AML-193 (cell line): ENCODE measurements at regions not wholly inside any gene's neighbourhood (a gene's known extent, or its start where the extent isn't known, plus 50 kb on each side); places are given as distances from the start of the nearest gene placed in this dataset.
"Not testable (repeated sequence)": the region's sequence is repeated elsewhere in the genome, so short reads cannot be mapped to it uniquely, and the experiment has no call there.

ENCODE experiments used
- DNase-seq, 2 experiments: peaks; one replicate each; lab custom pipeline; 2025; lab: John Stamatoyannopoulos, UW

- no peak for DNase-seq
Observed at GRCh38 chr4:111268769-111269414, 646.0 kb upstream of the PITX2 start.

DNA sequence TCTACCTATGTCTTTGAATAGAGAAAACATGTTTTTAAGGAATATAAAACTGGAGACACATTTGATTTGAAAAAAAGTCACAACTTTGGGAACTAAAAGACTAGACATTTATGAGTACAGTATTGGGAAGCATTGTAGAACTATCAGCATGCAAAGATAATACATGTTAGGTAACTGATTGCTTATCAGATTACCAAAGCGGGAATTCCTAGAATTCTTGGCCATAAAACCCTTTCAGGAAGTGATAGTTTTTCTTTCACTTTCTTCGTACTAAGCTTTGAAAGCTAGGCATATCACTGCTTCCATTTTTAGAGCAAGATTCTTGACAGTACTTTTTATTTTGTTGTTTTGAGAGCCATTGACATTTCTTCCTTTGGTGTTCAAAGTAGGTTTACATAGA is 646.6 kb upstream of the PITX2 start:
- DNase-seq: no peak

GRCh38 chr4:111274060-111274459 is 651.2 kb upstream of the PITX2 start:
- no peak for DNase-seq

GRCh38 chr4:111274486-111274885 is 651.6 kb upstream of the PITX2 start:
- no peak for DNase-seq

DNA sequence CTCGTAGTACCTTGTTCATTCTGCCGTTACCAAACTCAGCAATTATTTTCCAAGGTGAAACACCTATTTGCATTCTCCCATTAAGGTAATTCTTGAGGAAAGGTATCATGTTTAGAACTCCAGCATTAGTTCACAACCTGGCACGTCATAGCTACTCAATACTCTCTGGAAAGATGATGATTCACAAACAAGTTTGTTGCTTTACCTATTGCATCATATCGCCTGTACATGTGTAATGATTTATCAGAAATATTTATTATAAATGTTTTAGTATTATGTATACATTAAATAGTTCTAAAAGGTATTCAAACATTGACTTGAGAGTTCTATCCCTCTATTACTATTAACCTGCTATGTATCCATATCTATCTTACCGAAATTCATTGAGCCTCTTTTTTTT is 658.3 kb upstream of the PITX2 start:
- no peak for DNase-seq

GRCh38 chr4:111282035-111282434 is 659.2 kb upstream of the PITX2 start:
- no peak for DNase-seq

DNA sequence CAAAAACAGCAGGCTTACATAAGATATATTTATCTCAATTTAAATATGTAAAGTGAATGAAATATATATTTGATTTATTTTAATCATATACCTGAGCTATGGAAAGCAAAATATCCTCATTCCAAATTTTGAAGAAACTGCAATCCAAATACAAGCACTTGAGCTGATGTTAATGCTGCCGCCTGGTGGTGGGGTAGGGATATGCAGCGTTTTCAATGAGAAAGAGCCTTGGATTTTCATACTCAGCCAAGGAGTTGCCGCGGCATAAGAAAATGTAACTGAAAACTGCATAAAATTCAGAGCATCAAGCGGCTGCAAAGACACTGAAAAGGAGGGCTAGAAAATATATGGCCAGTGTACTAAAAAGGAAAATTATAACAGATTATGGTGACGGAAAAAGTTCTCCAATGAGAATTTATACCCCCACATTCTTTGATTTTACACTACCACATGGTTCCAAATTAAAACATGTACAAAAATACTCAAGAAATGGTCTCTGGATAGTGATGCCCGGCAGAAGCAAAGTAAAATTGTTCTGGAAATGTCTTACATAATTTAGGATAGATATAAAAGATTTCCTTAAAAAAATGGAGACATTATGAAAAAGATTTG is 660.3 kb upstream of the PITX2 start:
- peak; percentile 21 to 22 for DNase-seq

DNA sequence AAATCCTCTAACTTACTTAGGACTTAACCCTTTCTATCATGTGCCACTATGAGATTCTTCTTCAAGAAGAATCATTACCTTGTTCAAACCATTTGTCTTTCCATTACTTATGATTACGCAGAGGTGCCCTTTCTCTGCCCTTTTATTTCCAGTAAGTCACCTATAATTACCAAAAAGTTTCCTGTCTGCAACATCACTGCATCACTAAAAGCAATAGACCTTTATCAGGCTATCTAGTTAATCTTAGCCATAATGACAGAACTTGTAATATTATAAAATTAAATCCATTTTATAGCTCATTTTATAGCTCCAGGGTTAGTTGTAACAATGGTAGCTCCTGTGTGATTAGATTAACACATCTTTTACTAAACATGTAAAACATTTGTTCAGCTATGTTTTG is 673.6 kb upstream of the PITX2 start:
- no peak for DNase-seq

DNA sequence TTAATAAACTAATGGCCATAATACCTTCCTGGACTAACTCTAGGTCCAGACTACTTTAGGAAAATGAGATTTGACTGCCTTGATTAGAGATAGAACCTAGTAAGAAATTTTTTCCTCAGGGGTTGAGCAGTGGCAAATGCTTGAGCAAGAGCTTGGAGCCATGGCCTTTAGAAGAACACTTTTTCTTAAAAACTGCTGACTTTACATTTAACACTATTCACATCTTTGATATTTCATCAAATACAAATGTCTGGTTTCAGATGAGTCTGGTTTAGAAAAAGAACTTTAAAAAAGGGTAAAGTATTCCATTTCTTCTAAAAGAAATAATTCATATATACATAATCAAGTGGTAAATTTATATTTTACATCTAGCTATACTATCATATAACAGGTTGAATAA is 680.9 kb upstream of the PITX2 start:
- no peak for DNase-seq

DNA sequence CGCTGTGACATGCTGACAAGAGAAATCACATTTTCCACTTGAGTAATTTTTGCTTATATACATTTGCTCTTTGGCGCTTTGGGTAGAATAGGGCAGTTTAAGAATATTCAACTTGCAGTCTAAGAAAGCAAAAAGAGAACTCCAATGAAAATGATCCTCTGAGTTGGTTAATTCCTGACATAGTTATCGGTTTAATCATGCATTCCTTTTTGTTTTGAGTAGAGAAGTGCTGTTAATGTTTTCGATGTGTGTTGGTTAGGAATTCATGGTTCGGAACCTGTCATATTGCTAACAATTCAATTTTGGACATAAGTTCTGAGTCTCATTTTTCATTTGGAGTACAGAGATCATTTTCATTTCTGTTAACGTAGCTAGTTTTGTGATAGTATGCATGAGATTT is 700.6 kb upstream of the PITX2 start:
- DNase-seq: no peak

GRCh38 chr4:111323916-111324315 is 701.0 kb upstream of the PITX2 start:
- no peak for DNase-seq

DNA sequence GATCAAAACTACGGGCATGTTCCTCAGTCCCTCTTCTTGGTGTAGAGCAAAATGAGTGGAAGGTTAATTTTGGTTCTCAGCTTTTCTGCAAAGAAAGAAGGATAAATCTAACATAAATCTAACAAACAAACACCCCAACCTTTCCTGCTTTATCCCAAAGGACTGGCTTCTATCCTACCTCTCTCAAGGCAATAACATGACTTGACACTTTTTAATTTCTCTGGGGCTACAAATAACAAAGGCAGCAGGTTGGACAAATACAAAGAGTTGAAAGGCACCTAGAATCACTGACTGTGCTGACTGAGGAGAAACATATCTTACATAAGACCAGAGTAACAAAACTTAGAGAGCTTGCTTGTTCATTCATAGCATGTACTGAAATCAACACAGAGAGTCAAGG is 703.6 kb upstream of the PITX2 start:
- no peak for DNase-seq

DNA sequence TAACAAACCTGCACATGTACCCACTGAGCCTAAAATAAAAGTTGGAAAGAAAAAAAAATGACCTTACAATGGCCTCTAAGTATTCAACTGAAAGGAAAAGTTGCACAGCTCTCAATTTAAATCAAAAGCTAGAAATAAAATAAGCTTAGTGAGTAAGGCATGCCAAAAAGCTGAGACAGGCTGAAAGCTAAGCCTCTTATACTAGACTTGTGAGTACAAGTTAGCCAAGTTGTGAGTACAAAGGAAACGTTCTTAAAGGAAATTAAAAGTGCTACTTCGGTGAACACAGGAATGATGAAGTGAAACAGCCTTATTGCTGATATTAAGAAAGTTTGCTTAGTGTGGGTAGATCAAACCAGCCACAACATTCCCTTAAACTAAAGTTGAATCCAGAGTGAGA is 707.9 kb upstream of the PITX2 start:
- no peak for DNase-seq

DNA sequence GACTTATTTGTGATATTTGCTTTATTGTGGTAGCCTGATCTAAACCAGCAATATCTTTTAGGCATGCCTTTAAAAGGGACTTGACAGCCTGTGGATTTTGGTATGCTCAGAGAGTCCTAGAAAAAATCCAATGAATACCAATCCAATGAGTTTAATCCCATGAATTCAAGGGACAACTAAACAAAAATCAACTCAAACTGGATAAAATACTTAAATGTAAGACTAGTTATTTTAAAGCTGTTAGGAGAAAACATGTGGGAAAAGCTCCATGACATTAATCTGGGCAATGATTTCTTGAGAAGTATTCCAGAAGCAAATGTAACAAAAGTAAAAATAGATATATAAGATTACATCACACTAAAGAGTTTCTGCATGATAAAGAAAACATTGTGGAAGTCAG is 711.5 kb upstream of the PITX2 start:
- no peak for DNase-seq

DNA sequence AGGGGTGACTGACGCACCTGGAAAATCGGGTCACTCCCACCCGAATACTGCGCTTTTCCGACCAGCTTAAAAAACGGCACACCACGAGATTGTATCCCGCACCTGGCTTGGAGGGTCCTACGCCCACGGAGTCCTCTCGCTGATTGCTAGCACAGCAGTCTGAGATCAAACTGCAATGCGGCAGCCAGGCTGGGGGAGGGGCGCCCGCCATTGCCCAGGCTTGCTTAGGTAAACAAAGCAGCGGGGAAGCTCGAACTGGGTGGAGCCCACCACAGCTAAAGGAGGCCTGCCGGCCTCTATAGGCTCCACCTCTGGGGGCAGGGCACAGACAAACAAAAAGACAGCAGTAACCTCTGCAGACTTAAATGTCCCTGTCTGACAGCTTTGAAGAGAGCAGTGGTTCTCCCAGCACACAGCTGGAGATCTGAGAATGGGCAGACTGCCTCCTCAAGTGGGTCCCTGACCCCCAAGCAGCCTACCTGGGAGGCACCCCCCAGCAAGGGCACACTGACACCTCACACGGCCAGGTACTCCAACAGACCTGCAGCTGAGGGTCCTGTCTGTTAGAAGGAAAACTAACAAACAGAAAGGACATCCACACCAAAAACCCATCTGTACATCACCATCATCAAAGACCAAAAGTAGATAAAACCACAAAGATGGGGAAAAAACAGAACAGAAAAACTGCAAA is 714.5 kb upstream of the PITX2 start:
- DNase-seq: not testable (repeated sequence)

DNA sequence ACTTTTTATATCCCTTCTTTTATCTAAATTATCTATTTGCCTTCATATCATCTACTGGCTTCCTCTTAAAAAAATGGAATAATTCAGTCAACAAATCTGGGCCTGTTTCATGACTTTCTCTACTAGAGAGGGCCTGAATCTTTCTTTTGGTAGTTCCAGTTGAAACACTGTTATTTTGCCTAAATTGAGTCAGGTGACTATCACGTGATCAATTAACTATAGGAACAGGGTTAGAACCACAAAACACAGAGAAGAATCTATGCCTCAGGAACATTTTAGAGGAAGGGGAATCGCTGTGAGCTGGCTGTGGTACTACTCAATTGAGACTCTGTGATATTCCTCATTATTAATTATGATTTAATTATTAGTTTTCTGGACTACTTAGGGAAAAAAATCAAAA is 736.7 kb upstream of the PITX2 start:
- no peak for DNase-seq

- DNase-seq: no peak
Observed at GRCh38 chr4:111360906-111361305, 738.0 kb upstream of the PITX2 start.

DNA sequence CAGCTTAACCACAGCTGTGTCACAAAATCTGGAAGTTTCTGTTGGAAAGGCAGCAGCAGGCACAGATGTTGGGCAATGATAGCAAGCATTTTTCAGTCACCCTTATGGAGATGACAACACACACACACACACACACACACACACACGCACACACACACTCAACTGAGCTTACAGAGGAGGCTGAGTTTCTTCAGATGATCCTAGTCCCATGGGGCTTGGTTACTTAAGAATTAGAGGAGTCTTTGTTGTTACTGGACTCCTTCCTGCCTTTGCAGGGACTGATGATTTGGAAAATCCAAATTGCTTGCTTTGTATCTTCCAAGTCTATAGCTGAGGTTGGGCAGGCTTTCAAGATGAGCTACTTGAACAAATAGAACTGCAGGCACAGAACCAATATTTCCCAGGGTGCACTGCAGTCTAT is 740.1 kb upstream of the PITX2 start:
- DNase-seq: no peak

DNA sequence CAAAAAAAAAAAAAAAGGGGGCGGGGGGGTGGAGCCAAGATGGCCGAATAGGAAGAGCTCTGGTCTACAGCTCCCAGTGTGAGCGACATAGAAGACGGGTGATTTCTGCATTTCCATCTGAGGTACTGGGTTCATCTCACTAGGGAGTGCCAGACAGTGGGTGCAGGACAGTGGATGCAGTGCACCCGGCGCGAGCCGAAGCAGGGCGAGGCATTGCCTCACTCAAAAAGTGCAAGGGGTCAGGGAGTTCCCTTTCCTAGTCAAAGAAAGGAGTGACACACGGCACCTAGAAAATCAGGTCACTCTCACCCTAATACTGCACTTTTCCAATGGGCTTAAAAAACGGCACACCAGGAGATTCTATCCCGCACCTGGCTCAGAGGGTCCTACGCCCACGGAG is 755.0 kb upstream of the PITX2 start:
- not testable (repeated sequence) for DNase-seq

GRCh38 chr4:111388561-111388960 is 756.7 kb upstream of the FAM241A start:
- DNase-seq: no peak

DNA sequence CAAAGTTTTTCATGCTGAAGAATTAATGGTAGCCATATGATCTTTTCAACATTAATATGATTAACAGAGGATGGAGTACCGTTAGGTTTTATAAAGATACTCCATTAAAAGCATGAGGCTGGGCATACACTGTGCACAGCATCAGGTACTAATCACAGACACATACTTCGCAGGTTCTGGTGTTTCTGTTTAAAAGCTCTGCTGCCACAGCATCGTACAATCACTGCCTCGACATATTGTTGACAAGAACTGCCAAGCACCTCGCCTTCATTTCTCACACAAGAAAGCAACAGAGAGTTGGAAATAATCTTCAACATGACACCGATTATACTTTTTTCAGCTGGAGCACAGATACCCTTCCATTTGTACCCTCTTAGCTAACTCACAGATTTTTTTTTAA is 753.4 kb upstream of the FAM241A start:
- DNase-seq: no peak

- no peak for DNase-seq
Observed at GRCh38 chr4:111393781-111394180, 751.5 kb upstream of the FAM241A start.

GRCh38 chr4:111398906-111399330 is 746.3 kb upstream of the FAM241A start:
- no peak for DNase-seq

DNA sequence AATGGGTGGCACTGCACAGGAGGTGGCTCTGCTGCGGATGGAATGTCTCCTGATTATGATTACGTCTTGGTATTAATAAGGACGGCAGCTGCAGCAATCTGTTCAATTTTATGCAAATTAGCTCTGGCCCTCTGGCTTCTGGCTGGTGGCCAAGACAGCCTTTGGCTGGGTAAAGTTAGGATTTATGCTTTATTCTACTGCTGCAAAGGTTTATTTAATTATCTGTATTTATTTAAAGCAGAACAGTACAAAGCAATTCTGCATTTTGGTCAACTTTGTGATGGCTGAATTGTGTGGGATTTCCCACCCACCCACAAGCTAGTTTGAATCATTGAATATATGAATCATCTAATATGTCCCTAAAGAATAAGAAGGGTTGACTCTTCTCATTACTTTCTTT is 745.6 kb upstream of the FAM241A start:
- DNase-seq: no peak
